ENCODE measurements at regions not wholly inside any gene's neighbourhood (a gene's known extent, or its start where the extent isn't known, plus 50 kb on each side); places are given as distances from the start of the nearest gene placed in this dataset.
A peak's percentile ranks its signal among the peaks of the same experiment; 100 is the strongest.

DNA sequence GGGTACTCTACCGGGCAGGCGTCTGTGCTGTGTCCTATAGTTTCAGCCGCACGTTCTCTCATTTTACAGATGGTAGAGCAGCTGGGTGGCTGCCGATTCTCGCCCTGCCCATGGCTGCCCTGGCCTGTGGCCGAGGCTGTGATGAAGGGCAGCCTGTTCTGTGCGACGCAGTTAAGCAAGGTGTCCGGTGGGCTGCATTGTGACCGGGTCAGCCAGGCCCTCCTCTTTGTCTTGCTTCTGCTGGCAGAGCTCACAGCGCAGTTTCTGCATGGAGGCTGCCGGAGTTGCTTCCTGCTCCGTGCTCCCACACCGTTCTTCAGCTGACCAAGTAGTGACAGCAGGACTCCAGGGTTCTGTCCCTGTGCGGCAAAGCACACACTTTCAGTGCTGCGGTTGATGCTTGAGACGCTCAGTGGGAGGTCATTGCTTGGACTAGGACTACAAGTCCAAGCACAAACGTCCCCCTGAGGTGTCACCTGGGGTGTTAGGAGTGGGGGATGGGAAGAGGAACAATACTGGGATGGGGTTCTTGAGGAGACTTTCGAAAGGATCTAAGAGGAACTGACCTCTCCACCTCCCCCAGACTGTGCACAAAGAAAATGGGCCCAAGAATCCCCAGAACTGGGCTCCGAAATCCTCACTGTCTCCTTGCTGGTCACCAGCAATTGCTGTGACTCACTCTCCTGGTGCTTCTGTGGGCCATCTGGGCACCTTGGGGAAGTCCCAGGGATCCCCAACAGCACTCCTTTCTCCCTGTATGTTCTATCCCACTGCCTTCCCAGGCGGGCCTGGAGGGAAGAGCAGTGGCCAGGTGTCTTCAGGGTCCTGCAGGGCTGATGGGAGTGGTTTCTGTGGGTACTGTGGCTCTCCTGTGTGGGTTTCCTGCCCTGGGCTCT is 58.2 kb downstream of the GADD45G start:
- no peaks in the 10 kb centered on the region for H3K9me3 ChIP-seq
- H3K27me3 ChIP-seq: no peaks in the 10 kb centered on the region
- no peak overlapping the region for H3K4me3 ChIP-seq
- intact Hi-C loops (cut with DNase I): no loop called here
- no peak for TF ChIP-seq CTCF (IDR thresholded peaks at IDR 0.05)
- DNase-seq: peak in 1 of 4 donors; percentile 59
- peak overlapping the region; percentile 75 to 83 for H3K27ac ChIP-seq
- H3K36me3 ChIP-seq: no peaks in the 10 kb centered on the region
- H3K4me1 ChIP-seq: peaks cover 20 to 70% of the 10 kb centered on the region in 2 donors
- ATAC-seq: no peak

DNA sequence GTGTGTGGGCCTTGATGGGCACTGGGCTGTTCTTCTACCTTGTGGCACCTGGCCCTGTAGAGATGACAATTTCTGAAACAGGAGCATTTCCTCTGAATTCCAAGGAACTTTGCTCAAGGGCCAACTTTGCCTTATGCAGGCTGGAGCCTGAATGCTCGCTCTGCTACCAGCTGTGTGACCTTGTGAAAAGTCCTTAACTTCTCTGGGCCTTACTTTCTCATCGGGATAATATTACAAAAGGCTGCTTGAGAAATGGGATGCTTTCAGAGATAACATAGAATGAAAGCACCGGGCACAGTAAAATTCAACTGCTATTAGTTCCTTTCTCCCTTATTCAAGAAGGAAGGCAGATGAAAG is 58.8 kb downstream of the GADD45G start:
- Histone ChIP-seq H3K36me3 (no peaks in the 10 kb centered on the region), H3K9me3 (no peaks in the 10 kb centered on the region), H3K27ac (peak overlapping the region in 1 of 2 donors; percentile 83), H3K4me3 (no peak overlapping the region), H3K4me1 (peaks cover 20 to 65% of the 10 kb centered on the region in 2 donors), H3K27me3 (no peaks in the 10 kb centered on the region)
- ATAC-seq: no peak
- no peak for TF ChIP-seq CTCF (IDR thresholded peaks at IDR 0.05)
- DNase-seq: no peak
- intact Hi-C loops (cut with DNase I): no loop called here

GRCh38 chr9:89664010-89664409 is 59.2 kb downstream of the GADD45G start:
- H3K4me3 ChIP-seq: no peak overlapping the region
- H3K27me3 ChIP-seq: no peaks in the 10 kb centered on the region
- ATAC-seq (no peak), DNase-seq (no peak)
- no peaks in the 10 kb centered on the region for H3K9me3 ChIP-seq
- H3K4me1 ChIP-seq: peaks cover 20 to 64% of the 10 kb centered on the region in 2 donors
- intact Hi-C loops (cut with DNase I): no loop called here
- no peak for TF ChIP-seq CTCF (IDR thresholded peaks at IDR 0.05)
- no peaks in the 10 kb centered on the region for H3K36me3 ChIP-seq
- H3K27ac ChIP-seq: peak overlapping the region in 1 of 2 donors; percentile 83

- intact Hi-C loops (cut with DNase I): no loop called here
- Histone ChIP-seq H3K9me3 (no peaks in the 10 kb centered on the region), H3K27me3 (no peaks in the 10 kb centered on the region), H3K36me3 (no peaks in the 10 kb centered on the region), H3K27ac (peak overlapping the region; percentile 41 to 83), H3K4me3 (no peak overlapping the region), H3K4me1 (peaks cover 20 to 55% of the 10 kb centered on the region in 2 donors)
- DNase-seq (peak in 2 of 4 donors; percentile 81 to 82), ATAC-seq (peak; percentile 51)
- TF ChIP-seq CTCF (IDR thresholded peaks at IDR 0.05): no peak
Observed at GRCh38 chr9:89664896-89665329, 60.1 kb downstream of the GADD45G start.

DNA sequence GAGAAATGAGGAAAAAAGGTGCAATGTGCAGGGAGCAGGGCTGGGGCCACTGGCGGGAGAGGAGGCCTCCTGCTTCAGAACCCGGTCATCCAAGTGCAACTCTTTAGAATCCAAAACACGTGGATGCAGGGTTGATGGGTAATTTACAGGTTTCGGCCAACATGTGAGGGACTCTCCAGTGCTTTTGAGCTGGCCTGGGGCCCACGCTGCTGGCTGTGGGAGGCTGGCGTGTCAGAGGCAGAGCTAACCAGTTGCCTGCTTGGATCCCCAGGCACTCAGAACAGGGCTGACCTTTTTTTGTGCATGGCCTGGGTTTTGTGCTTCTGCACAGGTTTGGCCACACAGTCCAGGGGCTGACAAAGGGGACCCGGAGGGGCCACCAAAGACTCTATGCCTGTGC is 61.6 kb downstream of the GADD45G start:
- Histone ChIP-seq H3K36me3 (no peaks in the 10 kb centered on the region), H3K27ac (peak overlapping the region in 1 of 2 donors; percentile 33), H3K4me3 (no peak overlapping the region), H3K27me3 (no peaks in the 10 kb centered on the region), H3K9me3 (no peaks in the 10 kb centered on the region), H3K4me1 (peaks cover 13 to 40% of the 10 kb centered on the region in 2 donors)
- no peak for TF ChIP-seq CTCF (IDR thresholded peaks at IDR 0.05)
- intact Hi-C loops (cut with DNase I): no loop called here
- DNase-seq (no peak), ATAC-seq (no peak)
